OCI-LY3 (cell line): ENCODE measurements at regions not wholly inside any gene's neighbourhood (a gene's known extent, or its start where the extent isn't known, plus 50 kb on each side); places are given as distances from the start of the nearest gene placed in this dataset.

Experiments used
- H2AFZ ChIP-seq: fragments of 200-600, 300-600 bp; shearing (Covaris generic); 2 replicates; pipeline ENCODE4 v1.6.0; 2014; ENCODE audit warnings: antibody characterized with exemption, low read depth, low read length
- H3K27ac ChIP-seq: fragments of 200-600, 300-600 bp; sonication (generic); 2 replicates; pipeline ENCODE4 v1.5.1; 2014; ENCODE audit warnings: mild to moderate bottlenecking, low read length, moderate library complexity, mixed read lengths
- H3K27me3 ChIP-seq: fragments of 200-600, 300-600 bp; sonication (generic); 2 replicates; pipeline ENCODE4 v1.6.1; 2014; ENCODE audit warnings: low read depth, low read length, mixed read lengths
- H3K36me3 ChIP-seq: fragments of 200-600, 300-600 bp; sonication (generic); replicated peaks from 2 replicates; pipeline ENCODE3; 2014; ENCODE audit warnings: low read depth, low read length, mixed read lengths
- H3K4me1 ChIP-seq: fragments of 300-600, 200-600 bp; sonication (generic); 2 replicates; pipeline ENCODE4 v1.6.1; 2014; ENCODE audit warnings: low read length, mixed read lengths
- H3K4me2 ChIP-seq: fragments of 200-600, 300-600 bp; sonication (generic); 2 replicates; pipeline ENCODE4 v1.6.1; 2014; ENCODE audit warnings: low read length, mixed read lengths
- H3K4me3 ChIP-seq: fragments of 300-600, 200-600 bp; sonication (generic); 2 replicates; pipeline ENCODE4 v1.5.1; 2014; ENCODE audit warnings: antibody characterized with exemption, mild to moderate bottlenecking, low read length, moderate library complexity
- H3K79me2 ChIP-seq: fragments of 300-600, 200-600 bp; shearing (Covaris generic); 2 replicates; pipeline ENCODE4 v1.6.1; 2014; ENCODE audit warnings: mild to moderate bottlenecking, low read length, mixed read lengths
- H3K9ac ChIP-seq: fragments of 300-600, 200-600 bp; shearing (Covaris generic); 2 replicates; pipeline ENCODE4 v1.6.0; 2014; ENCODE audit warnings: mild to moderate bottlenecking, low read length, moderate library complexity
- H3K9me3 ChIP-seq: fragments of 200-600, 300-600 bp; shearing (Covaris generic); 2 replicates; pipeline ENCODE4 v1.6.1; 2014; ENCODE audit warnings: low read length, mixed read lengths; ENCODE audit not compliant: insufficient read depth
- H4K20me1 ChIP-seq: fragments of 200-600, 300-600 bp; sonication (generic); 2 replicates; pipeline ENCODE4 v1.6.1; 2016; ENCODE audit warnings: low read length, mixed read lengths; ENCODE audit not compliant: insufficient read depth
- CTCF ChIP-seq: fragments of 200-600, 300-600 bp; sonication (generic); IDR thresholded peaks from 2 replicates; pipeline ENCODE4 v1.5.1; 2014; ENCODE audit warnings: antibody characterized with exemption, low read length, low read depth
- EZH2phosphoT487 ChIP-seq: fragments of 200-600 bp; shearing (Covaris generic); IDR thresholded peaks from 2 replicates; pipeline ENCODE4 v1.6.1; 2018; ENCODE audit warnings: antibody characterized with exemption, mixed run types, low read depth

- Histone ChIP-seq H2AFZ (no peak overlapping the region), H3K27ac (no peak overlapping the region), H3K9ac (no peak overlapping the region), H3K36me3 (no peaks in the 10 kb centered on the region), H3K27me3 (no peaks in the 10 kb centered on the region), H3K4me3 (no peak overlapping the region), H3K4me1 (no peaks in the 10 kb centered on the region; the same call in 1 of the 2 replicates), H3K4me2 (no peak overlapping the region), H4K20me1 (no peaks in the 10 kb centered on the region), H3K9me3 (no peaks in the 10 kb centered on the region), H3K79me2 (no peaks in the 10 kb centered on the region)
- TF ChIP-seq EZH2phosphoT487 (no peak), CTCF (no peak)
Observed at GRCh38 chr21:27224169-27224568, 257.3 kb upstream of the ADAMTS5 start.

DNA sequence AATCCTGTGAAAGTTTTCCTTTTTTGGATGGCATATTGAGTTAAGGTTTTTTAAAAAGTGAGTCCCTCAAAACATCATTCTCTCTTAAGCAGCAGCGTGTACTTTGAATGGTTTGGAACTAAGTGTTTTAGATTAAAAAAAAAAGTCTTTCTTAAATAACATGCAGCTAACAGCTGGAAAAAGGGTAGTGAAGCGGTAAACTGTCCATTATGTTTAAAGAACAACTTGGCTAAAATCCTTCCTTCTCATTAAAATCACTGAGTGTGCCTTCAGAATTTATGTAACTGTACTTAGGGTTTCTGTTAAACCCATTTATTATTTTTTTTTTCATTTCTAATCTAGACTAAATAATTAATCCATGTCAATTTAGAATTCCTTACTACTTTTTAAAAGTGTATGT, 254.2 kb upstream of the ADAMTS5 start:
- Histone ChIP-seq H3K4me1 (no peaks in the 10 kb centered on the region; the same call in 1 of the 2 replicates), H2AFZ (no peak overlapping the region), H3K4me3 (no peak overlapping the region), H3K4me2 (no peak overlapping the region), H4K20me1 (no peaks in the 10 kb centered on the region), H3K9ac (no peak overlapping the region), H3K36me3 (no peaks in the 10 kb centered on the region), H3K27me3 (no peaks in the 10 kb centered on the region), H3K27ac (no peak overlapping the region), H3K9me3 (no peaks in the 10 kb centered on the region), H3K79me2 (no peaks in the 10 kb centered on the region)
- no peak for TF ChIP-seq CTCF

GRCh38 chr21:27220416-27220815, 253.5 kb upstream of the ADAMTS5 start:
- no peaks in the 10 kb centered on the region for H3K27me3 ChIP-seq

GRCh38 chr21:27219068-27219467, 252.2 kb upstream of the ADAMTS5 start:
- H3K9me3 ChIP-seq, result no peaks in the 10 kb centered on the region
- no peak overlapping the region for H3K4me2 ChIP-seq

More at GRCh38 chr21:27220416-27220815, 253.5 kb upstream of the ADAMTS5 start:
- no peak for TF ChIP-seq CTCF
- no peak for TF ChIP-seq EZH2phosphoT487
- Histone ChIP-seq H3K36me3 (no peaks in the 10 kb centered on the region), H3K4me3 (no peak overlapping the region), H2AFZ (no peak overlapping the region), H3K9me3 (no peaks in the 10 kb centered on the region), H4K20me1 (no peaks in the 10 kb centered on the region), H3K9ac (no peak overlapping the region), H3K4me1 (no peaks in the 10 kb centered on the region; the same call in 1 of the 2 replicates), H3K4me2 (no peak overlapping the region), H3K79me2 (no peaks in the 10 kb centered on the region), H3K27ac (no peak overlapping the region)

More at GRCh38 chr21:27219068-27219467, 252.2 kb upstream of the ADAMTS5 start:
- no peak overlapping the region for H3K9ac ChIP-seq
- no peak overlapping the region for H2AFZ ChIP-seq
- TF ChIP-seq CTCF (no peak), EZH2phosphoT487 (no peak)
- no peaks in the 10 kb centered on the region for H3K27me3 ChIP-seq
- no peak overlapping the region for H3K4me3 ChIP-seq
- H3K79me2 ChIP-seq, result no peaks in the 10 kb centered on the region
- no peaks in the 10 kb centered on the region; the same call in 1 of the 2 replicates for H3K4me1 ChIP-seq
- H3K27ac ChIP-seq, result no peak overlapping the region
- no peaks in the 10 kb centered on the region for H4K20me1 ChIP-seq
- H3K36me3 ChIP-seq, result no peaks in the 10 kb centered on the region
